Mammary epithelial cell (primary cell): ENCODE measurements at regions not wholly inside any gene's neighbourhood (a gene's known extent, or its start where the extent isn't known, plus 50 kb on each side); places are given as distances from the start of the nearest gene placed in this dataset.

Experiments
- CTCF ChIP-seq, 2 donors: IDR thresholded peaks in 1 of 2; conservative IDR thresholded peaks in 1 of 2; 2 replicates each; pipeline ENCODE4 v1.5.1; 2011 to 2012; ENCODE audit warnings: inconsistent platforms in 2 of 2, low read length in 2 of 2, mild to moderate bottlenecking in 2 of 2, control low read depth in 1 of 2, low read depth in 1 of 2; ENCODE audit not compliant: insufficient read depth in 1 of 2; ENCODE audit errors: extremely low read depth in 1 of 2
- EZH2 ChIP-seq: IDR thresholded peaks from 2 replicates; pipeline ENCODE4 v1.6.1; 2012; ENCODE audit warnings: low read length, inconsistent platforms, borderline replicate concordance

GRCh38 chr14:56378046-56378445 lies 201.6 kb upstream of the TMEM260 start:
- no peak for TF ChIP-seq CTCF (conservative IDR thresholded peaks at IDR 0.05 in 1 of 2, IDR thresholded peaks at IDR 0.05 in 1 of 2; ENCODE audit: extremely low read depth in 1 of 2, insufficient read depth in 1 of 2, low read depth in 1 of 2, low read length in 2 of 2)
- no peak for TF ChIP-seq EZH2
